Amniotic epithelial cell (primary cell): ENCODE measurements at regions not wholly inside any gene's neighbourhood (a gene's known extent, or its start where the extent isn't known, plus 50 kb on each side); places are given as distances from the start of the nearest gene placed in this dataset.

Experiments used
- DNase-seq: peaks from one replicate; pipeline ENCODE4 v3.0.0-alpha.2; 2010; ENCODE audit warnings: low read depth

- no peak for DNase-seq
Measured at GRCh38 chr17:54736573-54736972, 164.1 kb upstream of the TOM1L1 start.

GRCh38 chr17:54738496-54738895, 162.2 kb upstream of the TOM1L1 start:
- DNase-seq: no peak

- DNase-seq: no peak
Measured at GRCh38 chr17:54744750-54745149, 155.9 kb upstream of the TOM1L1 start.

- no peak for DNase-seq
Measured at GRCh38 chr17:54745239-54745638, 155.4 kb upstream of the TOM1L1 start.

- no peak for DNase-seq
Measured at GRCh38 chr17:54745862-54746261, 154.8 kb upstream of the TOM1L1 start.

GRCh38 chr17:54749157-54749556, 151.5 kb upstream of the TOM1L1 start:
- no peak for DNase-seq

- no peak for DNase-seq
Measured at GRCh38 chr17:54754560-54754959, 146.1 kb upstream of the TOM1L1 start.

- DNase-seq: no peak
Measured at GRCh38 chr17:54760836-54761235, 139.8 kb upstream of the TOM1L1 start.

- no peak for DNase-seq
Measured at GRCh38 chr17:54770836-54771235, 129.8 kb upstream of the TOM1L1 start.

GRCh38 chr17:54771409-54771915, 129.2 kb upstream of the TOM1L1 start:
- DNase-seq: no peak

GRCh38 chr17:54780238-54780637, 120.4 kb upstream of the TOM1L1 start:
- no peak for DNase-seq

GRCh38 chr17:54781389-54781788, 119.3 kb upstream of the TOM1L1 start:
- DNase-seq: no peak

- no peak for DNase-seq
Measured at GRCh38 chr17:54784305-54784704, 116.3 kb upstream of the TOM1L1 start.

- no peak for DNase-seq
Measured at GRCh38 chr17:54785643-54786268, 114.9 kb upstream of the TOM1L1 start.

- DNase-seq: no peak
Measured at GRCh38 chr17:54789101-54789880, 111.4 kb upstream of the TOM1L1 start.

GRCh38 chr17:54793271-54793670, 107.4 kb upstream of the TOM1L1 start:
- no peak for DNase-seq

- no peak for DNase-seq
Measured at GRCh38 chr17:54795046-54795445, 105.6 kb upstream of the TOM1L1 start.

- DNase-seq: no peak
Measured at GRCh38 chr17:54807331-54807730, 93.3 kb upstream of the TOM1L1 start.

- DNase-seq: no peak
Measured at GRCh38 chr17:54813896-54814295, 86.8 kb upstream of the TOM1L1 start.

GRCh38 chr17:54814371-54814770, 86.3 kb upstream of the TOM1L1 start:
- DNase-seq: no peak

- no peak for DNase-seq
Measured at GRCh38 chr17:54834086-54834485, 66.6 kb upstream of the TOM1L1 start.

- no peak for DNase-seq
Measured at GRCh38 chr17:54835015-54835414, 65.6 kb upstream of the TOM1L1 start.

GRCh38 chr17:54836723-54837462, 63.8 kb upstream of the TOM1L1 start:
- no peak for DNase-seq
